ENCODE measurements at regions not wholly inside any gene's neighbourhood (a gene's known extent, or its start where the extent isn't known, plus 50 kb on each side); places are given as distances from the start of the nearest gene placed in this dataset.

DNA sequence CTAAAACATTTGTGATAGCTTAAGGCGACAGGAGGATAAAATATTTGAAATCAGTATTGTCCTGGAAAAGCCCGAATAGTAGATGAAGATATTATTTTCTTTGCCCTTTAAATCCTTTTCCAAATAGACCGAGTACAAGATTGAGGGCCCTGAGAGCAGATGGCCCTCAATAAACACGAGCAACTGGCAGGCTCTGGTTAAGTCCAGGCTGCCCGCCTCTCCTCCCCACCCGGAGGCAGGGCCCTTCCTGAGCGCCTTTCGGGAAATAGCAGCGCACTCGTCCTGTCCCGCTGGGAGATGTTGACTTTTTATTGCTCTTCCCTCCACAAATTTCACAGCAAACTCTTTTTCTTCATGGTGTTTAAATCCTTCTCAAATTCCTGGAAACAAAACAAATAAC is 50.8 kb upstream of the MAX start:
- Histone ChIP-seq H3K9me3 (no peaks in the 10 kb centered on the region), H3K4me2 (no peak overlapping the region), H3K27ac (no peak overlapping the region), H3K4me1 (no peaks in the 10 kb centered on the region), H3K4me3 (no peak overlapping the region)
- 63% methylated on average over 11 of the region's 11 CpGs for WGBS (ENCODE audit: missing lambda C conversion rate)
- FAIRE-seq (no peak), ATAC-seq (no peak), DNase-seq (ENCODE audit: low read depth in 1 of 2, low spot score in 1 of 2) (no peak)
- TF ChIP-seq MAFK (IDR thresholded peaks at IDR 0.05; ENCODE audit: partially characterized antibody), result no peak
- TF ChIP-seq EHMT2 (IDR thresholded peaks at IDR 0.05; ENCODE audit: low read depth), result no peak
- no peak for TF ChIP-seq RAD21 (conservative IDR thresholded peaks at IDR 0.05 in 1 of 2, IDR thresholded peaks at IDR 0.05 in 1 of 2)
- no peak for TF ChIP-seq KDM5A (IDR thresholded peaks at IDR 0.05)
- TF ChIP-seq ZSCAN20 (CRISPR knock-in tag; IDR thresholded peaks at IDR 0.05), result no peak
- TF ChIP-seq, protein P1, sequence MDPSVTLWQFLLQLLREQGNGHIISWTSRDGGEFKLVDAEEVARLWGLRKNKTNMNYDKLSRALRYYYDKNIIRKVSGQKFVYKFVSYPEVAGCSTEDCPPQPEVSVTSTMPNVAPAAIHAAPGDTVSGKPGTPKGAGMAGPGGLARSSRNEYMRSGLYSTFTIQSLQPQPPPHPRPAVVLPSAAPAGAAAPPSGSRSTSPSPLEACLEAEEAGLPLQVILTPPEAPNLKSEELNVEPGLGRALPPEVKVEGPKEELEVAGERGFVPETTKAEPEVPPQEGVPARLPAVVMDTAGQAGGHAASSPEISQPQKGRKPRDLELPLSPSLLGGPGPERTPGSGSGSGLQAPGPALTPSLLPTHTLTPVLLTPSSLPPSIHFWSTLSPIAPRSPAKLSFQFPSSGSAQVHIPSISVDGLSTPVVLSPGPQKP (IDR thresholded peaks at IDR 0.05; ENCODE audit: low read depth, low read length), result no peak
- POLR2A ChIA-PET, result no interaction called here
- CTCF ChIA-PET, result interaction anchor here (0.9 to 6.5 kb wide), 2 partner anchors 11 to 806 kb away, joined by 3 to 40 read pairs; no protein-coding TSS in a partner anchor

DNA sequence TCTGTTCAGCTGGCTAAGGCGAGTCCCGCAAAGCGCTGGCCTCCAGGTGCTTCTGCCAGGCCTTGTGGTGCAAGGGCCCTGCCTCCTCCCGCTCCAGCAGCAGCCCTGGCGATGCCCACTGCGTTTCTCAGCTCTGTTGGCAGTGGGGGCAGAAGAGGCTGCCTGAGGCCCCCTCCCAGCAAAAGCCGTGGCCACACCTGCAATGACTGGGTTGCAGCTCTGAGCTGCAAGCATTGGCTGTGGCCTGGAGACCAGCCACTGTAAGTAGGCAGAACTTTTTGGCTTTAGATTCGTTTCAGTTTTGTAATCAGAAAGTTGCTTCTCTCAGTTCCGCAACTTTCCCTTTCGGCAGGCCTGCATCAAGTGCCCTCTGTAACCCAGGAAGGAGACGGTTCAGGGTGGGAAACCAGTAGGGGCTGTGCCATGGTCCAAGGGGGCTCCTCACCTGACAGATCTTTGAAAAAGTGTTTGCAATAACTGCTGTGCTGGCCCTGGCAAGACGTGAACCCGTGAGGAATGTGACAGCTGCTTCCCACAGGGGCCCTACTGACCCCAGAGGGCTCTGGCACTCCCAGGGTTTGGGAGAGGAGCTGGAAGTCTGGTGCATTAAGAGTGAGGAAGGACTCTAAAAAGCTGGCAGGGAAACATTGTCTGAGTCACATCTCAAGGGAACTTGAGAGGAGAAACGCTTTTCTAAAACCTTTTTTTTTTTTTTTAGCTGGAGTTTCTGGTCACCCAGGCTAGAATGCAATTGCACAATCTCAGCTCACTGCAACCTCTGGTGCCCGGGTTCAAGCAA is 54.5 kb upstream of the MAX start:
- Histone ChIP-seq H3K9me3 (no peaks in the 10 kb centered on the region), H3K4me3 (no peak overlapping the region), H3K27ac (no peak overlapping the region), H3K4me2 (no peak overlapping the region), H3K4me1 (no peaks in the 10 kb centered on the region)
- ChIA-PET CTCF (interaction anchor here (1.3 to 6.5 kb wide), 3 partner anchors 8 to 668 kb away, joined by 6 to 40 read pairs (median 21); no protein-coding TSS in a partner anchor), POLR2A (interaction anchor here (0.6 to 1.0 kb wide), 2 partner anchors 185 to 255 kb away, joined by 3 to 6 read pairs; no protein-coding TSS in a partner anchor)
- 64% methylated on average over 15 of the region's 15 CpGs for WGBS (ENCODE audit: missing lambda C conversion rate)
- DNase-seq (ENCODE audit: low read depth in 1 of 2, low spot score in 1 of 2), result no peak
- no peak; a peak in 1 of 6 replicates for ATAC-seq
- TF ChIP-seq GATA3 (IDR thresholded peaks at IDR 0.05; ENCODE audit: borderline replicate concordance) (no peak), EHMT2 (IDR thresholded peaks at IDR 0.05; ENCODE audit: low read depth) (no peak), TFCP2L1 (CRISPR knock-in tag; IDR thresholded peaks at IDR 0.05) (no peak), EP300 (IDR thresholded peaks at IDR 0.05) (no peak), NPAS2 (CRISPR knock-in tag; IDR thresholded peaks at IDR 0.05; ENCODE audit: borderline replicate concordance) (no peak), HOXB13 (CRISPR knock-in tag; IDR thresholded peaks at IDR 0.05; ENCODE audit: low read depth) (no peak), ESRRA (IDR thresholded peaks at IDR 0.05; ENCODE audit: borderline replicate concordance, low read length) (no peak), MAFK (IDR thresholded peaks at IDR 0.05; ENCODE audit: partially characterized antibody) (no peak), ZSCAN20 (CRISPR knock-in tag; IDR thresholded peaks at IDR 0.05) (no peak), HOXA7 (CRISPR knock-in tag; IDR thresholded peaks at IDR 0.05) (no peak), HOXB5 (CRISPR knock-in tag; IDR thresholded peaks at IDR 0.05) (no peak), PHF8 (IDR thresholded peaks at IDR 0.05; ENCODE audit: borderline replicate concordance, low read depth) (no peak), CHD4 (IDR thresholded peaks at IDR 0.05; ENCODE audit: borderline replicate concordance) (no peak), FOSL2 (IDR thresholded peaks at IDR 0.05) (no peak), FOSL2 (CRISPR knock-in tag; IDR thresholded peaks at IDR 0.05) (no peak)
- TF ChIP-seq, protein P2, sequence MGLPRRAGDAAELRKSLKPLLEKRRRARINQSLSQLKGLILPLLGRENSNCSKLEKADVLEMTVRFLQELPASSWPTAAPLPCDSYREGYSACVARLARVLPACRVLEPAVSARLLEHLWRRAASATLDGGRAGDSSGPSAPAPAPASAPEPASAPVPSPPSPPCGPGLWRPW (IDR thresholded peaks at IDR 0.05), result no peak
- TF ChIP-seq, protein P3, sequence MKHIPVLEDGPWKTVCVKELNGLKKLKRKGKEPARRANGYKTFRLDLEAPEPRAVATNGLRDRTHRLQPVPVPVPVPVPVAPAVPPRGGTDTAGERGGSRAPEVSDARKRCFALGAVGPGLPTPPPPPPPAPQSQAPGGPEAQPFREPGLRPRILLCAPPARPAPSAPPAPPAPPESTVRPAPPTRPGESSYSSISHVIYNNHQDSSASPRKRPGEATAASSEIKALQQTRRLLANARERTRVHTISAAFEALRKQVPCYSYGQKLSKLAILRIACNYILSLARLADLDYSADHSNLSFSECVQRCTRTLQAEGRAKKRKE (CRISPR knock-in tag; IDR thresholded peaks at IDR 0.05; ENCODE audit: low read depth), result no peak
- TF ChIP-seq, protein P4, sequence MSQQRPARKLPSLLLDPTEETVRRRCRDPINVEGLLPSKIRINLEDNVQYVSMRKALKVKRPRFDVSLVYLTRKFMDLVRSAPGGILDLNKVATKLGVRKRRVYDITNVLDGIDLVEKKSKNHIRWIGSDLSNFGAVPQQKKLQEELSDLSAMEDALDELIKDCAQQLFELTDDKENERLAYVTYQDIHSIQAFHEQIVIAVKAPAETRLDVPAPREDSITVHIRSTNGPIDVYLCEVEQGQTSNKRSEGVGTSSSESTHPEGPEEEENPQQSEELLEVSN (IDR thresholded peaks at IDR 0.05; ENCODE audit: borderline replicate concordance, low read depth), result no peak
- FAIRE-seq, result no peak

Data from A549 (cell line).